Liver (tissue), 8 donors: ENCODE measurements at regions not wholly inside any gene's neighbourhood (a gene's known extent, or its start where the extent isn't known, plus 50 kb on each side); places are given as distances from the start of the nearest gene placed in this dataset.

Source experiments
- DNase-seq: peaks from one replicate; pipeline ENCODE4 v3.0.0-alpha.2; 2017; ENCODE audit warnings: low spot score
- H3K27ac ChIP-seq, 2 donors: one replicate each; pipeline ENCODE4 v1.7.0; 2013; ENCODE audit warnings: inconsistent platforms in 2 of 2, low read length in 2 of 2, control low read depth in 1 of 2, low read depth in 1 of 2, mild to moderate bottlenecking in 1 of 2
- H3K27me3 ChIP-seq, 4 donors: one replicate each; pipeline versions ENCODE4 v1.6.1 to v1.7.0; 2013; ENCODE audit warnings: low read length in 3 of 4, inconsistent platforms in 1 of 4, mild to moderate bottlenecking in 1 of 4, moderate library complexity in 1 of 4; ENCODE audit not compliant: control insufficient read depth in 4 of 4, insufficient read depth in 4 of 4
- H3K36me3 ChIP-seq, 4 donors: one replicate each; pipeline versions ENCODE4 v1.6.1 to v1.7.0; 2013; ENCODE audit warnings: low read length in 3 of 4, mild to moderate bottlenecking in 3 of 4, low read depth in 1 of 4, moderate library complexity in 1 of 4; ENCODE audit not compliant: control insufficient read depth in 4 of 4, insufficient read depth in 3 of 4
- H3K4me1 ChIP-seq, 4 donors: one replicate each; pipeline versions ENCODE4 v1.6.1 to v1.7.0; 2013; ENCODE audit warnings: low read length in 3 of 4, mild to moderate bottlenecking in 3 of 4, moderate library complexity in 1 of 4; ENCODE audit not compliant: control insufficient read depth in 4 of 4, insufficient read depth in 4 of 4
- H3K4me3 ChIP-seq, 3 donors: one replicate each; pipeline versions ENCODE4 v1.6.1 to v1.7.0; 2013; ENCODE audit warnings: low read length in 3 of 3, control low read depth in 1 of 3, low read depth in 1 of 3, mild to moderate bottlenecking in 1 of 3
- H3K9ac ChIP-seq, 2 donors: one replicate each; pipeline ENCODE4 v1.7.0; 2013; ENCODE audit warnings: low read length in 2 of 2, mild to moderate bottlenecking in 2 of 2, moderate library complexity in 2 of 2, control low read depth in 1 of 2, low read depth in 1 of 2
- H3K9me3 ChIP-seq, 4 donors: one replicate each; pipeline versions ENCODE4 v1.6.1 to v1.7.0; 2013; ENCODE audit warnings: low read length in 3 of 4; ENCODE audit not compliant: control insufficient read depth in 4 of 4
- EGR1 ChIP-seq, 2 donors: IDR thresholded peaks; 2 replicates each; pipeline ENCODE4 v1.6.1; 2016 to 2018; ENCODE audit warnings: antibody characterized with exemption in 2 of 2, low read depth in 2 of 2
- FOXA1 ChIP-seq: IDR thresholded peaks from 2 replicates; pipeline ENCODE4 v1.6.1; 2016; ENCODE audit warnings: antibody characterized with exemption
- FOXA2 ChIP-seq: IDR thresholded peaks from 2 replicates; pipeline ENCODE4 v1.6.1; 2016; ENCODE audit warnings: antibody characterized with exemption
- GABPA ChIP-seq, 2 donors: IDR thresholded peaks in 1 of 2; conservative IDR thresholded peaks in 1 of 2; 2 replicates each; pipeline ENCODE4 v1.6.1; 2016; ENCODE audit warnings: antibody characterized with exemption in 2 of 2, mild to moderate bottlenecking in 1 of 2, moderate library complexity in 1 of 2
- HNF4A ChIP-seq, 2 donors: conservative IDR thresholded peaks; 2 replicates each; pipeline ENCODE4 v1.6.1; 2016; ENCODE audit warnings: antibody characterized with exemption in 2 of 2, mild to moderate bottlenecking in 2 of 2
- HNF4G ChIP-seq: IDR thresholded peaks from 2 replicates; pipeline ENCODE4 v1.6.1; 2016; ENCODE audit warnings: antibody characterized with exemption
- JUND ChIP-seq, 2 donors: IDR thresholded peaks; 2 replicates each; pipeline ENCODE4 v1.6.1; 2016; ENCODE audit warnings: antibody characterized with exemption in 2 of 2
- NR2F2 ChIP-seq: IDR thresholded peaks from 2 replicates; pipeline ENCODE4 v1.6.1; 2016; ENCODE audit warnings: antibody characterized with exemption
- RAD21 ChIP-seq, 2 donors: IDR thresholded peaks; 2 replicates each; pipeline ENCODE4 v1.6.1; 2016; ENCODE audit warnings: antibody characterized with exemption in 2 of 2, mild to moderate bottlenecking in 2 of 2
- RXRA ChIP-seq, 2 donors: IDR thresholded peaks; 2 replicates each; pipeline ENCODE4 v1.6.1; 2017 to 2018; ENCODE audit warnings: antibody characterized with exemption in 2 of 2, mild to moderate bottlenecking in 1 of 2
- SP1 ChIP-seq: IDR thresholded peaks from 2 replicates; pipeline ENCODE4 v1.6.1; 2018; ENCODE audit warnings: antibody characterized with exemption, mild to moderate bottlenecking
- TAF1 ChIP-seq: conservative IDR thresholded peaks from 2 replicates; pipeline ENCODE4 v1.6.1; 2016; ENCODE audit warnings: antibody characterized with exemption, mild to moderate bottlenecking
- YY1 ChIP-seq: IDR thresholded peaks from 2 replicates; pipeline ENCODE4 v1.6.1; 2016; ENCODE audit warnings: antibody characterized with exemption, mild to moderate bottlenecking
- WGBS: extraction: QIAGEN DNeasy Blood & Tissue Kit; methylation state at CpG from one replicate; pipeline ENCODE4 v1.1.7; 2013; 5-methylcytosine and 5-hydroxymethylcytosine counted together
- TF ChIP-seq, protein P1 (sequence below): fragments of 150-350 bp; IDR thresholded peaks from 2 replicates; pipeline ENCODE4 v1.5.1; 2017; ENCODE audit warnings: improper control_type of control experiment, low read depth, low read length; ENCODE audit not compliant: missing input control
- TF ChIP-seq, protein P2 (sequence below): IDR thresholded peaks from 2 replicates; pipeline ENCODE4 v1.6.1; 2016; ENCODE audit warnings: antibody characterized with exemption
- TF ChIP-seq, protein P3 (sequence below): IDR thresholded peaks from 2 replicates; pipeline ENCODE4 v1.6.1; 2016; ENCODE audit warnings: antibody characterized with exemption, mild to moderate bottlenecking
- TF ChIP-seq, protein P4 (sequence below): IDR thresholded peaks from 2 replicates; pipeline ENCODE4 v1.6.1; 2016; ENCODE audit warnings: antibody characterized with exemption
- TF ChIP-seq, protein P5 (sequence below): IDR thresholded peaks from 2 replicates; pipeline ENCODE4 v1.6.1; 2016; ENCODE audit warnings: antibody characterized with exemption
- donor health status: healthy.
- donor health status: healthy.
- donor health status: healthy.
- donor health status: healthy.
- donor health status: healthy.

DNA sequence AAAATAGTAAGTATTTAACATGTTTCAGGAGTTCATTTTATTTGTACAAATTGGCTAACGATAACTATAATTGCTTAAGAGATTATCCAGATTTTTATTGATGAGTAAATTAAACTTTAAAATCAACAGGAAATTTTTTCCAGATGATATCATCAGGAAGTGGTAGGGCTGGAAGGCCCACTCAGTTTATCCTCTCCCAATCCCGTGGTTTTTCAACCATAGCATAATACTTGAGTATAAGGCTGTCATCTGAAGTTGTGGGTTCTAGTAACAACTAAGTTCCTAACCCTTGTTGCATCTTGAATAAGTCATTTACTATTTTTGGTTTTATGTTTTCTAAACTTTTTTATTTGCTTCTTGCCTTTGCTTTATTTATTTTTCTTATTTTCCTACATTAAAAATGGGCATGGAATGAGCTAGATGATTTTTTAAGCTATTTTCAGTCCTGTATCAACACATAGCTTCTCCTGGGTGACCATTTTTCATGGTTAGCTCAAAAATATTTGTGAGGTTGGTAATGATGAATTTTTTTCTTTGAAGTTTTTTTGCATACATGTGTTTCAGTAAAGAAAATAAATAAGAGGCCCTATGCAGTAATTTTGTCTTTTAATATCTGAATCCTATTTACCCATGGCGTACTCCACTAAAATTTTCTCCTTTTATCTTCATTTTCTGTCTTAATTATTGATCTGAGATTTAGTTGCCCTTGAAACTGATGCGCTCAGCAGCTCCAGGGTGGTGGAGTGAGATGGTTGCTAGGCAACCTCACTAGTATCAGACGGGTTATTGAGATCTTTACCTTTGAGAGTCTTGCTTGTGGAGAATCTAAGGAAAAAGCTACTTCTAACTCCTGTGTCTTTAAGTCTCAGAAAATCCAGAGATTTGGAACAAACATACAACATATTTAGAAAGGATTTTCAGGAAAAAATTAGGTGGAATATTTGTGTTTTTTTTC is 452.0 kb upstream of the CCDC179 start:
- H3K4me1 ChIP-seq: no peaks in the 10 kb centered on the region
- no peaks in the 10 kb centered on the region for H3K9me3 ChIP-seq
- H3K4me3 ChIP-seq: no peak overlapping the region
- H3K9ac ChIP-seq: no peak overlapping the region
- TF ChIP-seq NR2F2 (no peak), EGR1 (IDR thresholded peaks at IDR 0.05; ENCODE audit: low read depth in 2 of 2) (no peak), HNF4G (no peak), RXRA (IDR thresholded peaks at IDR 0.05) (no peak), RAD21 (IDR thresholded peaks at IDR 0.05) (no peak), SP1 (no peak), TAF1 (no peak), GABPA (IDR thresholded peaks at IDR 0.05 in 1 of 2, conservative IDR thresholded peaks at IDR 0.05 in 1 of 2) (no peak), FOXA1 (no peak), FOXA2 (no peak), JUND (IDR thresholded peaks at IDR 0.05) (no peak)
- TF ChIP-seq, protein P1, sequence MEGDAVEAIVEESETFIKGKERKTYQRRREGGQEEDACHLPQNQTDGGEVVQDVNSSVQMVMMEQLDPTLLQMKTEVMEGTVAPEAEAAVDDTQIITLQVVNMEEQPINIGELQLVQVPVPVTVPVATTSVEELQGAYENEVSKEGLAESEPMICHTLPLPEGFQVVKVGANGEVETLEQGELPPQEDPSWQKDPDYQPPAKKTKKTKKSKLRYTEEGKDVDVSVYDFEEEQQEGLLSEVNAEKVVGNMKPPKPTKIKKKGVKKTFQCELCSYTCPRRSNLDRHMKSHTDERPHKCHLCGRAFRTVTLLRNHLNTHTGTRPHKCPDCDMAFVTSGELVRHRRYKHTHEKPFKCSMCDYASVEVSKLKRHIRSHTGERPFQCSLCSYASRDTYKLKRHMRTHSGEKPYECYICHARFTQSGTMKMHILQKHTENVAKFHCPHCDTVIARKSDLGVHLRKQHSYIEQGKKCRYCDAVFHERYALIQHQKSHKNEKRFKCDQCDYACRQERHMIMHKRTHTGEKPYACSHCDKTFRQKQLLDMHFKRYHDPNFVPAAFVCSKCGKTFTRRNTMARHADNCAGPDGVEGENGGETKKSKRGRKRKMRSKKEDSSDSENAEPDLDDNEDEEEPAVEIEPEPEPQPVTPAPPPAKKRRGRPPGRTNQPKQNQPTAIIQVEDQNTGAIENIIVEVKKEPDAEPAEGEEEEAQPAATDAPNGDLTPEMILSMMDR: no peak
- TF ChIP-seq, protein P2, sequence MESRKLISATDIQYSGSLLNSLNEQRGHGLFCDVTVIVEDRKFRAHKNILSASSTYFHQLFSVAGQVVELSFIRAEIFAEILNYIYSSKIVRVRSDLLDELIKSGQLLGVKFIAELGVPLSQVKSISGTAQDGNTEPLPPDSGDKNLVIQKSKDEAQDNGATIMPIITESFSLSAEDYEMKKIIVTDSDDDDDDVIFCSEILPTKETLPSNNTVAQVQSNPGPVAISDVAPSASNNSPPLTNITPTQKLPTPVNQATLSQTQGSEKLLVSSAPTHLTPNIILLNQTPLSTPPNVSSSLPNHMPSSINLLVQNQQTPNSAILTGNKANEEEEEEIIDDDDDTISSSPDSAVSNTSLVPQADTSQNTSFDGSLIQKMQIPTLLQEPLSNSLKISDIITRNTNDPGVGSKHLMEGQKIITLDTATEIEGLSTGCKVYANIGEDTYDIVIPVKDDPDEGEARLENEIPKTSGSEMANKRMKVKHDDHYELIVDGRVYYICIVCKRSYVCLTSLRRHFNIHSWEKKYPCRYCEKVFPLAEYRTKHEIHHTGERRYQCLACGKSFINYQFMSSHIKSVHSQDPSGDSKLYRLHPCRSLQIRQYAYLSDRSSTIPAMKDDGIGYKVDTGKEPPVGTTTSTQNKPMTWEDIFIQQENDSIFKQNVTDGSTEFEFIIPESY: no peak
- TF ChIP-seq, protein P3, sequence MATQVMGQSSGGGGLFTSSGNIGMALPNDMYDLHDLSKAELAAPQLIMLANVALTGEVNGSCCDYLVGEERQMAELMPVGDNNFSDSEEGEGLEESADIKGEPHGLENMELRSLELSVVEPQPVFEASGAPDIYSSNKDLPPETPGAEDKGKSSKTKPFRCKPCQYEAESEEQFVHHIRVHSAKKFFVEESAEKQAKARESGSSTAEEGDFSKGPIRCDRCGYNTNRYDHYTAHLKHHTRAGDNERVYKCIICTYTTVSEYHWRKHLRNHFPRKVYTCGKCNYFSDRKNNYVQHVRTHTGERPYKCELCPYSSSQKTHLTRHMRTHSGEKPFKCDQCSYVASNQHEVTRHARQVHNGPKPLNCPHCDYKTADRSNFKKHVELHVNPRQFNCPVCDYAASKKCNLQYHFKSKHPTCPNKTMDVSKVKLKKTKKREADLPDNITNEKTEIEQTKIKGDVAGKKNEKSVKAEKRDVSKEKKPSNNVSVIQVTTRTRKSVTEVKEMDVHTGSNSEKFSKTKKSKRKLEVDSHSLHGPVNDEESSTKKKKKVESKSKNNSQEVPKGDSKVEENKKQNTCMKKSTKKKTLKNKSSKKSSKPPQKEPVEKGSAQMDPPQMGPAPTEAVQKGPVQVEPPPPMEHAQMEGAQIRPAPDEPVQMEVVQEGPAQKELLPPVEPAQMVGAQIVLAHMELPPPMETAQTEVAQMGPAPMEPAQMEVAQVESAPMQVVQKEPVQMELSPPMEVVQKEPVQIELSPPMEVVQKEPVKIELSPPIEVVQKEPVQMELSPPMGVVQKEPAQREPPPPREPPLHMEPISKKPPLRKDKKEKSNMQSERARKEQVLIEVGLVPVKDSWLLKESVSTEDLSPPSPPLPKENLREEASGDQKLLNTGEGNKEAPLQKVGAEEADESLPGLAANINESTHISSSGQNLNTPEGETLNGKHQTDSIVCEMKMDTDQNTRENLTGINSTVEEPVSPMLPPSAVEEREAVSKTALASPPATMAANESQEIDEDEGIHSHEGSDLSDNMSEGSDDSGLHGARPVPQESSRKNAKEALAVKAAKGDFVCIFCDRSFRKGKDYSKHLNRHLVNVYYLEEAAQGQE: no peak
- no peak for DNase-seq
- H3K36me3 ChIP-seq: no peaks in the 10 kb centered on the region
- H3K27ac ChIP-seq: no peak overlapping the region
- 52% methylated on average over 5 of the region's 5 CpGs for WGBS
- no peaks in the 10 kb centered on the region for H3K27me3 ChIP-seq

DNA sequence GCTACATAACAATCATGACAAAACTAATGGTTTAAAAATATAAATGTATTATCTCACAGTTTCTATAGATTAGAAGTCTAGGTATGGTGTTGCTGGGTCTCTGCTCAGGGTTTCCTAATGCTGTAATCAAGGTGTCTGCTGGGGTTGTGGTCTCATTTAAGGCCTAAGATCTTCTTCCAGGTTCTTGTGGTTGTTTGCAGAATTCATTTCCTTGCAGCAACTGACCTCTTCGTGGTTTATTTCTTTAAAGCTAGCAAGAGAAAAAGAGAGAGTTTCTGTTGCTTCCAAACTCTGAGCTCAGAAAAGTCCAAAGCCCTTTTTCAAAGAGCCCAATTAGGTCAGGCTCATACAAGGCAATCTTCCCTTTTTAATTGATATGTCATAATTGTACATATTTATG is 452.7 kb upstream of the CCDC179 start:
- Histone ChIP-seq H3K4me3 (no peak overlapping the region), H3K9me3 (no peaks in the 10 kb centered on the region), H3K27ac (no peak overlapping the region), H3K4me1 (no peaks in the 10 kb centered on the region), H3K36me3 (no peaks in the 10 kb centered on the region), H3K9ac (no peak overlapping the region), H3K27me3 (no peaks in the 10 kb centered on the region)
- 50% methylated on average over 1 of the region's 1 CpG for WGBS
- no peak for TF ChIP-seq EGR1 (IDR thresholded peaks at IDR 0.05; ENCODE audit: low read depth in 2 of 2)
- TF ChIP-seq HNF4A (conservative IDR thresholded peaks at IDR 0.05): no peak
- TF ChIP-seq, protein P4, sequence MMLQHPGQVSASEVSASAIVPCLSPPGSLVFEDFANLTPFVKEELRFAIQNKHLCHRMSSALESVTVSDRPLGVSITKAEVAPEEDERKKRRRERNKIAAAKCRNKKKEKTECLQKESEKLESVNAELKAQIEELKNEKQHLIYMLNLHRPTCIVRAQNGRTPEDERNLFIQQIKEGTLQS: no peak
- no peak for TF ChIP-seq RAD21 (IDR thresholded peaks at IDR 0.05)
- TF ChIP-seq HNF4G: no peak
- no peak for TF ChIP-seq YY1
- TF ChIP-seq GABPA (IDR thresholded peaks at IDR 0.05 in 1 of 2, conservative IDR thresholded peaks at IDR 0.05 in 1 of 2): no peak
- TF ChIP-seq, protein P5, sequence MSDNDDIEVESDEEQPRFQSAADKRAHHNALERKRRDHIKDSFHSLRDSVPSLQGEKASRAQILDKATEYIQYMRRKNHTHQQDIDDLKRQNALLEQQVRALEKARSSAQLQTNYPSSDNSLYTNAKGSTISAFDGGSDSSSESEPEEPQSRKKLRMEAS: no peak
- TF ChIP-seq, protein P3: no peak
- TF ChIP-seq FOXA2: no peak
- no peak for TF ChIP-seq RXRA (IDR thresholded peaks at IDR 0.05)
- no peak for DNase-seq
